Ishikawa (cell line): ENCODE measurements at regions not wholly inside any gene's neighbourhood (a gene's known extent, or its start where the extent isn't known, plus 50 kb on each side); places are given as distances from the start of the nearest gene placed in this dataset.

ENCODE experiments used
- CEBPB ChIP-seq: IDR thresholded peaks from 2 replicates; pipeline ENCODE4 v1.6.1; 2012
- CREB1 ChIP-seq: IDR thresholded peaks from 2 replicates; pipeline ENCODE4 v1.6.1; 2012; ENCODE audit warnings: low read depth
- EGR1 ChIP-seq: IDR thresholded peaks from 2 replicates; pipeline ENCODE4 v1.6.1; 2012
- EP300 ChIP-seq: IDR thresholded peaks from 2 replicates; pipeline ENCODE4 v1.6.1; 2012; ENCODE audit warnings: borderline replicate concordance
- NFIC ChIP-seq: IDR thresholded peaks from 2 replicates; pipeline ENCODE4 v1.6.1; 2012
- RAD21 ChIP-seq: IDR thresholded peaks from 2 replicates; pipeline ENCODE4 v1.6.1; 2012; ENCODE audit warnings: low read depth
- TAF1 ChIP-seq: IDR thresholded peaks from 2 replicates; pipeline ENCODE4 v1.6.1; 2012; ENCODE audit warnings: low read depth, mild to moderate bottlenecking
- TCF12 ChIP-seq: IDR thresholded peaks from 2 replicates; pipeline ENCODE4 v1.6.1; 2012; ENCODE audit warnings: low read depth
- TEAD4 ChIP-seq: IDR thresholded peaks from 2 replicates; pipeline ENCODE4 v1.6.1; 2012
- USF1 ChIP-seq: IDR thresholded peaks from 2 replicates; pipeline ENCODE4 v1.6.1; 2012
- YY1 ChIP-seq: IDR thresholded peaks from 2 replicates; pipeline ENCODE4 v1.6.1; 2012; ENCODE audit warnings: low read depth
- ZBTB7A ChIP-seq: IDR thresholded peaks from 2 replicates; pipeline ENCODE4 v1.6.1; 2012; ENCODE audit warnings: low read depth
- TF ChIP-seq, protein P1 (sequence below): IDR thresholded peaks from 2 replicates; pipeline ENCODE4 v1.6.1; 2012; ENCODE audit warnings: low read depth, mild to moderate bottlenecking
- TF ChIP-seq, protein P2 (sequence below): IDR thresholded peaks from 2 replicates; pipeline ENCODE4 v1.6.1; 2012

DNA sequence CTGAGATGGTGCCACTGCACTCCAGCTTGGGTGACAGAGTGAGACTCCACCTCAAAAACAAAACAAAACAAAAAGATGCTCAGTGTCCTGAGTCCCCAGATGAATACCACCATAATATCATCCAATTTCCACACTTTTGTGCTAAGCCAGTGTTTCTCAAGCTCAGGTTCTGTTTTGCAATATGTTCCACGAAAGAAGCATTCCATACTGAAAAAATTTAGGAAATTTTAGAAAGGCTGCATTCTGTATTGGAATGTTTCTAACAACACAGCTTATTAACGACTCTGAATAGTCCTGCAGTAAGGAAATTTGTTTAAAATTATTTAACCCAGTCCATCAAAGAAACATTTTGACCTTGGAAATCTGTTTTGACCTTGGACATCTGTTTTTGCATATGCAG lies 142.4 kb downstream of the EPC1 start:
- TF ChIP-seq, protein P1, sequence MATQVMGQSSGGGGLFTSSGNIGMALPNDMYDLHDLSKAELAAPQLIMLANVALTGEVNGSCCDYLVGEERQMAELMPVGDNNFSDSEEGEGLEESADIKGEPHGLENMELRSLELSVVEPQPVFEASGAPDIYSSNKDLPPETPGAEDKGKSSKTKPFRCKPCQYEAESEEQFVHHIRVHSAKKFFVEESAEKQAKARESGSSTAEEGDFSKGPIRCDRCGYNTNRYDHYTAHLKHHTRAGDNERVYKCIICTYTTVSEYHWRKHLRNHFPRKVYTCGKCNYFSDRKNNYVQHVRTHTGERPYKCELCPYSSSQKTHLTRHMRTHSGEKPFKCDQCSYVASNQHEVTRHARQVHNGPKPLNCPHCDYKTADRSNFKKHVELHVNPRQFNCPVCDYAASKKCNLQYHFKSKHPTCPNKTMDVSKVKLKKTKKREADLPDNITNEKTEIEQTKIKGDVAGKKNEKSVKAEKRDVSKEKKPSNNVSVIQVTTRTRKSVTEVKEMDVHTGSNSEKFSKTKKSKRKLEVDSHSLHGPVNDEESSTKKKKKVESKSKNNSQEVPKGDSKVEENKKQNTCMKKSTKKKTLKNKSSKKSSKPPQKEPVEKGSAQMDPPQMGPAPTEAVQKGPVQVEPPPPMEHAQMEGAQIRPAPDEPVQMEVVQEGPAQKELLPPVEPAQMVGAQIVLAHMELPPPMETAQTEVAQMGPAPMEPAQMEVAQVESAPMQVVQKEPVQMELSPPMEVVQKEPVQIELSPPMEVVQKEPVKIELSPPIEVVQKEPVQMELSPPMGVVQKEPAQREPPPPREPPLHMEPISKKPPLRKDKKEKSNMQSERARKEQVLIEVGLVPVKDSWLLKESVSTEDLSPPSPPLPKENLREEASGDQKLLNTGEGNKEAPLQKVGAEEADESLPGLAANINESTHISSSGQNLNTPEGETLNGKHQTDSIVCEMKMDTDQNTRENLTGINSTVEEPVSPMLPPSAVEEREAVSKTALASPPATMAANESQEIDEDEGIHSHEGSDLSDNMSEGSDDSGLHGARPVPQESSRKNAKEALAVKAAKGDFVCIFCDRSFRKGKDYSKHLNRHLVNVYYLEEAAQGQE: no peak
- no peak for TF ChIP-seq CEBPB
- TF ChIP-seq TEAD4: no peak
- no peak for TF ChIP-seq ZBTB7A
- no peak for TF ChIP-seq NFIC
- no peak for TF ChIP-seq RAD21
- TF ChIP-seq YY1: no peak
- no peak for TF ChIP-seq TCF12
- no peak for TF ChIP-seq CREB1
- no peak for TF ChIP-seq TAF1
- TF ChIP-seq EP300: no peak
- TF ChIP-seq, protein P2, sequence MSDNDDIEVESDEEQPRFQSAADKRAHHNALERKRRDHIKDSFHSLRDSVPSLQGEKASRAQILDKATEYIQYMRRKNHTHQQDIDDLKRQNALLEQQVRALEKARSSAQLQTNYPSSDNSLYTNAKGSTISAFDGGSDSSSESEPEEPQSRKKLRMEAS: no peak
- TF ChIP-seq EGR1: no peak
- TF ChIP-seq USF1: no peak
